GM20000 (cell line): ENCODE measurements at regions not wholly inside any gene's neighbourhood (a gene's known extent, or its start where the extent isn't known, plus 50 kb on each side); places are given as distances from the start of the nearest gene placed in this dataset.

Source experiments
- DNase-seq: peaks from one replicate; pipeline ENCODE4 v3.0.0; 2012; ENCODE audit warnings: low spot score
- CTCF ChIP-seq: IDR thresholded peaks from 2 replicates; pipeline ENCODE4 v1.5.1; 2012; ENCODE audit warnings: mild to moderate bottlenecking, control low read depth; ENCODE audit errors: extremely low read depth, missing control alignments

- DNase-seq, result no peak
Observed at GRCh38 chr12:46449316-46449715, 76.7 kb upstream of the SLC38A2 start.

GRCh38 chr12:46446645-46447044 lies 74.1 kb upstream of the SLC38A2 start:
- DNase-seq, result no peak
- no peak for TF ChIP-seq CTCF

More at GRCh38 chr12:46449316-46449715, 76.7 kb upstream of the SLC38A2 start:
- TF ChIP-seq CTCF, result no peak

- no peak for DNase-seq
- no peak for TF ChIP-seq CTCF
Observed at GRCh38 chr12:46445551-46446235, 73.1 kb upstream of the SLC38A2 start.

GRCh38 chr12:46445093-46445492 lies 72.5 kb upstream of the SLC38A2 start:
- DNase-seq, result no peak
- no peak for TF ChIP-seq CTCF

- no peak for TF ChIP-seq CTCF
- DNase-seq, result no peak
Observed at GRCh38 chr12:46443594-46444263, 71.2 kb upstream of the SLC38A2 start.

GRCh38 chr12:46442738-46443137 lies 70.2 kb upstream of the SLC38A2 start:
- TF ChIP-seq CTCF, result no peak
- no peak for DNase-seq

GRCh38 chr12:46442239-46442638 lies 69.7 kb upstream of the SLC38A2 start:
- DNase-seq, result no peak
- TF ChIP-seq CTCF, result no peak
